Testis (tissue), 2 donors: ENCODE measurements at regions not wholly inside any gene's neighbourhood (a gene's known extent, or its start where the extent isn't known, plus 50 kb on each side); places are given as distances from the start of the nearest gene placed in this dataset.

Source experiments
- DNase-seq: peaks from one replicate; pipeline ENCODE4 v3.0.0-alpha.2; 2019
- H3K27ac ChIP-seq, 2 donors: fragments of 200-600 bp; sonication (generic); one replicate each; pipeline ENCODE4 v1.5.1; 2019
- H3K27me3 ChIP-seq: fragments of 200-600 bp; sonication (generic); one replicate; pipeline ENCODE4 v1.5.1; 2019
- H3K36me3 ChIP-seq: fragments of 200-600 bp; sonication (generic); one replicate; pipeline ENCODE4 v1.5.1; 2017; ENCODE audit warnings: low read depth; ENCODE audit errors: missing control alignments
- H3K4me1 ChIP-seq: fragments of 200-600 bp; sonication (generic); one replicate; pipeline ENCODE4 v1.5.1; 2019
- H3K4me3 ChIP-seq, 2 donors: fragments of 200-600 bp; sonication (generic); one replicate each; pipeline ENCODE4 v1.5.1; 2017 to 2019
- H3K9me3 ChIP-seq: fragments of 200-600 bp; sonication (generic); one replicate; pipeline ENCODE4 v1.5.1; 2017
- POLR2A ChIP-seq: fragments of 450-650 bp; IDR thresholded peaks from one replicate; pipeline ENCODE4 v1.6.1; 2017; ENCODE audit warnings: antibody characterized with exemption, mild to moderate bottlenecking, moderate library complexity
- WGBS, 2 donors: methylation state at CpG; one replicate each; pipeline ENCODE4 v1.1.5; 2018; 5-methylcytosine and 5-hydroxymethylcytosine counted together
- intact Hi-C: fragments of 100-400 bp; cut with DNase I; formaldehyde crosslinking; loops from one replicate; pipeline ENCODE4 v1.15.1; 2023; ENCODE audit warnings: low total_unique reads
- TF ChIP-seq, protein P1 (sequence below), 3 experiments: fragments of 450-650 bp in 2 of 3; fragments of 200-600 bp in 1 of 3; sonication (generic) in 1 of 3; IDR thresholded peaks; one replicate each; pipeline ENCODE4 v1.5.1; 2016 to 2019; ENCODE audit warnings: antibody characterized with exemption in 3 of 3, mild to moderate bottlenecking in 2 of 3, moderate library complexity in 1 of 3

DNA sequence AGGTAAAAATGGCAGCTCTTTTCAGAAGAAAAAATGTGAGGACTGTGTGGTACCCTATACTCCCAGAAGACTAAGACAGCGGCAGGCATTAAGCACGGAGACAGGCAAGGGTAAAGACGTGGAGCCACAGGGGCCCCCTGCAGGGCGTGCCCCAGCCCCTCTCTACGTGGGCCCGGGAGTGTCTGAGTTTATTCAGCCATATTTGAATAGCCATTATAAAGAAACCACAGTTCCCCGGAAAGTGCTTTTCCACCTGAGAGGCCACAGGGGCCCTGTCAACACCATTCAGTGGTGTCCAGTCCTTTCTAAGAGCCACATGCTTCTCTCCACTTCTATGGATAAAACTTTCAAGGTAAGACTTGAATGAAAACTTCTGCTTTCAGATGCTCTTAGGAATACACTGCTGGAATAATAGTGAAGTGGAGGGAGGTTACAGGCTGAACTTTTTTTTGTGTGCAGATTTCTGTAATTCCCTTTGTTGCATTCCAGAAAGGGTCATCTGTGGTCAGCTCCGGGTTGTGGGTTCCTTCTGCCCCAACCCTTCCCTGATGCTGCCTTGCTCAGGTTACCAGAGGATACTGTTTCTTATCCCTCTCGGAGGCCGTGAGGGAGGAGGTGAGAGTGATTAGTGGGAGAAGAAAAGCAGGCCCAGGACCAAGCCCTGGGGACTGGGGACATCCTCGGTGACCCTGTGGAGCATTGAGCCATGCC lies 58.4 kb downstream of the SLC25A47 start:
- WGBS, 2 donors: 82 to 83% methylated on average over 11 of the region's 11 CpGs
- H3K27ac ChIP-seq: no peak overlapping the region
- intact Hi-C loops: no loop called here
- DNase-seq: no peak
- no peaks in the 10 kb centered on the region for H3K36me3 ChIP-seq
- H3K4me1 ChIP-seq: peaks cover 36% of the 10 kb centered on the region
- H3K9me3 ChIP-seq: no peaks in the 10 kb centered on the region
- TF ChIP-seq POLR2A: no peak
- TF ChIP-seq, protein P1, sequence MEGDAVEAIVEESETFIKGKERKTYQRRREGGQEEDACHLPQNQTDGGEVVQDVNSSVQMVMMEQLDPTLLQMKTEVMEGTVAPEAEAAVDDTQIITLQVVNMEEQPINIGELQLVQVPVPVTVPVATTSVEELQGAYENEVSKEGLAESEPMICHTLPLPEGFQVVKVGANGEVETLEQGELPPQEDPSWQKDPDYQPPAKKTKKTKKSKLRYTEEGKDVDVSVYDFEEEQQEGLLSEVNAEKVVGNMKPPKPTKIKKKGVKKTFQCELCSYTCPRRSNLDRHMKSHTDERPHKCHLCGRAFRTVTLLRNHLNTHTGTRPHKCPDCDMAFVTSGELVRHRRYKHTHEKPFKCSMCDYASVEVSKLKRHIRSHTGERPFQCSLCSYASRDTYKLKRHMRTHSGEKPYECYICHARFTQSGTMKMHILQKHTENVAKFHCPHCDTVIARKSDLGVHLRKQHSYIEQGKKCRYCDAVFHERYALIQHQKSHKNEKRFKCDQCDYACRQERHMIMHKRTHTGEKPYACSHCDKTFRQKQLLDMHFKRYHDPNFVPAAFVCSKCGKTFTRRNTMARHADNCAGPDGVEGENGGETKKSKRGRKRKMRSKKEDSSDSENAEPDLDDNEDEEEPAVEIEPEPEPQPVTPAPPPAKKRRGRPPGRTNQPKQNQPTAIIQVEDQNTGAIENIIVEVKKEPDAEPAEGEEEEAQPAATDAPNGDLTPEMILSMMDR (IDR thresholded peaks at IDR 0.05): no peak
- H3K4me3 ChIP-seq: no peak overlapping the region
- no peaks in the 10 kb centered on the region for H3K27me3 ChIP-seq

DNA sequence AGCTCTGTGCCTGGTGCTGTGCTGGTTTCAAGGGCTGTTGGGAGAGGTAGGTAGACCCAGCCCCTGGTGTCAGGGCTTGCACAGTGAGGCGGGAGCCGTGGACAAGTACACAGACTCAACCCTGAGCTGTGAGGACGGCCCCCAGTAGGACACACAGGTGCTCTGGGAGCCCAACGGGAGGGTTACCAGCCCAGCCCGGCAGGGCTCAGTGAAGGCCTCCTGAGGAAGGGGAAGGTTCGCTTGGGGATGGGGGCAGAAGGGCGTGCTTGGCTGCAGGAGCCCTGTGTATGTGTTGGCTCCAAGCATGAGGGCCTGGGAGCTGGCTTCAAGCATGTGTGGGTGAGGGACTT lies 58.9 kb downstream of the SLC25A47 start:
- DNase-seq: no peak
- 84 to 93% methylated on average over 7 of the region's 7 CpGs for WGBS, 2 donors
- Histone ChIP-seq H3K36me3 (no peaks in the 10 kb centered on the region), H3K4me3 (no peak overlapping the region), H3K27me3 (no peaks in the 10 kb centered on the region), H3K27ac (no peak overlapping the region), H3K9me3 (no peaks in the 10 kb centered on the region), H3K4me1 (peaks cover 31% of the 10 kb centered on the region)
- intact Hi-C loops: no loop called here
- TF ChIP-seq, protein P1 (IDR thresholded peaks at IDR 0.05): no peak
- TF ChIP-seq POLR2A: no peak

DNA sequence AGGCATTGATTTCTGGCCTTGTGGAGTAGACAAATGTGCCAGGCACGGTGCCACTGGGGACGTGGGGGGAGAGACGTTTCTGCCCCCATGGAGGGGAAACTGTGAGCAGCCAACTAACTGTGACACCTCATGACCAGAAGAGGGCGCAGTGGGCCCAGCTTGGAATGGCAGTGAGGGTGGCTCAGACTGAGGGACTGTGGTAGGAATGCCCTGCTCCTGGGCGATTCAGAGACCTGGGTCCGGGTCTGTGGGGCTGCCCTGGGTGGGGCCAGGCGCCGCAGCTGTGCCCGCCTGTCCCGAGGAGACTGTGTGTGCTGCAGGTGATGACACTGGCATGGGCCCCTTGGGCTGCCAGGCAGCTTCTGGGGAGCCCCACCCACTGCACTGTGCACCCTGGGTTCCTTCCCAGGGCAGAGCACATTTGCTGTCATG lies 60.6 kb downstream of the SLC25A47 start:
- Histone ChIP-seq H3K4me3 (no peak overlapping the region), H3K4me1 (peaks cover 26% of the 10 kb centered on the region), H3K9me3 (no peaks in the 10 kb centered on the region), H3K27me3 (no peaks in the 10 kb centered on the region), H3K27ac (peak overlapping the region in 1 of 2 donors; percentile 81), H3K36me3 (no peaks in the 10 kb centered on the region)
- intact Hi-C loops: no loop called here
- TF ChIP-seq, protein P1 (IDR thresholded peaks at IDR 0.05): peak; percentile 65 to 80 (median 78)
- TF ChIP-seq POLR2A: no peak
- 40 to 47% methylated on average over 5 to 10 of the region's 10 CpGs for WGBS, 2 donors
- DNase-seq: peak; percentile 81

DNA sequence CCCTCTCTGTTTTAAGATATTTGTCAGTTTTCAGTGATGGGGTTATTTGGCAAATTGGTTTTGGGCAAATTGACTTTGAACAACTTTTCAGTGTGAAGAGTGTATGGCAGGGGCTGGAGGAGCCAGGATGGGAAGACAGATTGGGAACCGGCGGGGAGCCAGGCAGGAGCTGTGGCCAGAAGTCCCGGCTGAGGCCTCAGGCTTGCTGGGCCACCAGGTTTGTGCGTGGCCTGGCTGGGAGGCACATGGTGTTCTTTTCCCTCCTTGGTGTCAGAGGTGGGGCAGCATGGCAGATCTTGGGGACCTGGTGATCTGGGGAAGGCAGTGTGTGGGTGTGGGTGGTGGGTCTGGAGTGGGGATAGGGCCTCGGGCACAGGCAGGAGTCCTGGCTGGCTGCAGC lies 61.1 kb downstream of the SLC25A47 start:
- WGBS, 2 donors: 59 to 77% methylated on average over 5 of the region's 5 CpGs
- Histone ChIP-seq H3K36me3 (no peaks in the 10 kb centered on the region), H3K4me3 (no peak overlapping the region), H3K27me3 (no peaks in the 10 kb centered on the region), H3K27ac (peak overlapping the region; percentile 27 to 81), H3K9me3 (no peaks in the 10 kb centered on the region), H3K4me1 (peaks cover 32% of the 10 kb centered on the region)
- intact Hi-C loops: no loop called here
- TF ChIP-seq POLR2A: no peak
- TF ChIP-seq, protein P1 (IDR thresholded peaks at IDR 0.05): no peak
- DNase-seq: no peak
